ENCODE measurements at regions not wholly inside any gene's neighbourhood (a gene's known extent, or its start where the extent isn't known, plus 50 kb on each side); places are given as distances from the start of the nearest gene placed in this dataset.

DNA sequence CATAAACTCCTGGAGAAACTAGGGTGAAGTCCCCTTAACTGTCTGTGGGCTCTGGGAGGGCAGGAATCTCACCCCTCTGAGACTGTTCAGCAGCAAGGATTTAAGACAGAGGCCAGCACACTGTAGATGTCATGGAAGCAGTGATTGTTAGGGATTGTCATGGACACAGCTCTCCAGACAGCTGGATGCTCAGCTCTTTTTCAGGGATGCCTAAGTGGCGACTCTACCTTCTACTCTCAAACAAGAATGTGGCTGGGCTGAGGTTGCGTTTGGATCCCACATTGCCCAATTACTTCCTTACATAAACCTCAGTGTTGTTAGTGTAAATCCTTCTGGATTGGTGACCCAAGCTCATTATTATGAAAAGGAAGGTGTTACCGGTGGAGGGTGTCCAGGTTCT is 291.9 kb upstream of the VCX3A start:
- H3K36me3 Mint-ChIP-seq (ENCODE audit: low read depth) = no peaks in the 10 kb centered on the region
- H3K27ac Mint-ChIP-seq = no peak overlapping the region
- ChIA-PET CTCF (no interaction called here), POLR2A (no interaction called here)
- no peaks in the 10 kb centered on the region for H3K27me3 Mint-ChIP-seq
- no peak overlapping the region for H3K4me3 Mint-ChIP-seq
- intact Hi-C loops (cut with DNase I, micrococcal nuclease) = no loop called here
- DNase-seq (no peak), ATAC-seq (no peak)
- no peaks in the 10 kb centered on the region for H3K4me1 Mint-ChIP-seq
- no peaks in the 10 kb centered on the region for H3K9me3 Mint-ChIP-seq (ENCODE audit: low read depth)

DNA sequence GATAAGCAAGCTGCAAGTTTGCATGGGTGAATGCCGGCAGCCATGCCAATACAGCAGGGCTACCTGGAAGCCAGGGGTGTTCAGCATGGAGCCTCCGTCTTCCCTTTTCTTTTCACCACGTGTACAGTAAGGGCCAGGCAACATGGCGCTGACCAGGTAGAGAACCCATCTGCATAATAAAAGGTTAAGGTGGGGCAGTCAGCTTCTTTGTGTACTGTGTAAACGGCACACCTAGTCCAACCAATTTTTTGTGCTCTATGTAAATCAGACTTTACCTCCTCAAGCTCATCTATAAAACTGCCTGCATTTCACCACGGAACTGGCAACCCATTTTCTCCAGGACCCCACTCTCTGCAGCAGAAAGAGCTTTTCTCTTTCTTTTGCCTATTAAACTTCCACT is 286.8 kb upstream of the VCX3A start:
- DNase-seq (no peak), ATAC-seq (no peak)
- no peak overlapping the region for H3K4me3 Mint-ChIP-seq
- H3K9me3 Mint-ChIP-seq (ENCODE audit: low read depth) = no peaks in the 10 kb centered on the region
- H3K27me3 Mint-ChIP-seq = no peaks in the 10 kb centered on the region
- H3K4me1 Mint-ChIP-seq = no peaks in the 10 kb centered on the region
- POLR2A ChIA-PET = no interaction called here
- H3K27ac Mint-ChIP-seq = no peak overlapping the region
- intact Hi-C loops (cut with DNase I, micrococcal nuclease) = no loop called here
- no peaks in the 10 kb centered on the region for H3K36me3 Mint-ChIP-seq (ENCODE audit: low read depth)
- CTCF ChIA-PET = no interaction called here

DNA sequence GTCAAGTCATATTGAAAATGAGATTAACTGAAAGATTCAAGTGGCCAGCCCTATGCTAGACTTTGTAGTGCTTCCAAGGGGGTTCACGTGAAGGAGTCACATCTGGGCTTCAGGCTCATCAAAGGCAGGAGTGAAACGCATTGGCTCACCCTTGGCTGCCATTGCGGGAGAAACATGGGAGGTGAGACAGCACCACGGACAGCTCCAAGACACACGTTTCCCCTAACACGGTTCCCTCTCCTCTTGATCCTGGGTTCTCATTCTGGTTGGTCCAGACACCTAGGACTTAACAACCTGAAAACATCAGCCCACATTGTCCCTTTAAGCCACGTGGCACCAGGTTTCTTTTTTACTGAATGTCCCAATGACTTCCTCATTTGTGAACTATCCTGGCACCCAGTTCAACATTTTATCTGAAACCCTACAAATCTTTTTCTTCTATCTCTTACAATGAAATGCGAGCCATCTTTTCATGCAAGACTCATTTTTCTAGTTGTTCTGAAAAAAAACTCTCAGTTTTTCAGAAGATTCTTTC is 279.0 kb upstream of the VCX3A start:
- H3K4me3 Mint-ChIP-seq = no peak overlapping the region
- peak; percentile 4 for DNase-seq
- CTCF ChIA-PET = no interaction called here
- intact Hi-C loops (cut with DNase I, micrococcal nuclease) = no loop called here
- H3K9me3 Mint-ChIP-seq (ENCODE audit: low read depth) = no peaks in the 10 kb centered on the region
- POLR2A ChIA-PET = no interaction called here
- H3K27me3 Mint-ChIP-seq = no peaks in the 10 kb centered on the region
- H3K27ac Mint-ChIP-seq = no peak overlapping the region
- H3K36me3 Mint-ChIP-seq (ENCODE audit: low read depth) = no peaks in the 10 kb centered on the region
- no peak for ATAC-seq
- no peaks in the 10 kb centered on the region for H3K4me1 Mint-ChIP-seq

- intact Hi-C loops (cut with DNase I, micrococcal nuclease) = no loop called here
- CTCF ChIA-PET = no interaction called here
- Mint-ChIP-seq H3K9me3 (ENCODE audit: low read depth) (no peaks in the 10 kb centered on the region), H3K27me3 (no peaks in the 10 kb centered on the region), H3K27ac (no peak overlapping the region), H3K4me1 (no peaks in the 10 kb centered on the region), H3K4me3 (no peak overlapping the region), H3K36me3 (ENCODE audit: low read depth) (no peaks in the 10 kb centered on the region)
- ATAC-seq (no peak), DNase-seq (no peak)
- POLR2A ChIA-PET = no interaction called here
Measured at GRCh38 chrX:6812087-6812486, 277.2 kb upstream of the VCX3A start.

DNA sequence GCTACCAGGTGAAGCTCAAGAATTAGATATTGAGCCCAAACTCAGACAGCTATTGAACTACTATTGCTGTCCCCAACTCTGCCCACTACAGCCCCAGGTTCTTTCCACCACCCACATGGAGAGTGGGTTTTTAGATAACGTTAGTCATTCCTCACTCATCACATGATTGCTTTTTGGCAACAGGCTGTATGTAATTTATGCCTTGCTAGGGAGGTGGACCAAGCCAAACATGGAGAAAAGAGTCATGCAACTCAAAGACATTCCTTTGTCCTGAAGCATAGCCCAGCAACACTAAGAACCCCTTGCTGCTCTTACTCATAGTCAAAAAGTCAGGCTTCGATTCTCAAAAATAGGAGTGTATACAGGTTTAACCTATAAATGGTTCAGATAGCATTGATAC is 275.9 kb upstream of the VCX3A start:
- Mint-ChIP-seq H3K27me3 (no peaks in the 10 kb centered on the region), H3K4me1 (no peaks in the 10 kb centered on the region), H3K36me3 (ENCODE audit: low read depth) (no peaks in the 10 kb centered on the region), H3K9me3 (ENCODE audit: low read depth) (no peaks in the 10 kb centered on the region), H3K27ac (no peak overlapping the region), H3K4me3 (no peak overlapping the region)
- DNase-seq = no peak
- intact Hi-C loops (cut with DNase I, micrococcal nuclease) = no loop called here
- no peak for ATAC-seq
- POLR2A ChIA-PET = no interaction called here
- CTCF ChIA-PET = no interaction called here

- ChIA-PET CTCF (no interaction called here), POLR2A (no interaction called here)
- Mint-ChIP-seq H3K27me3 (no peaks in the 10 kb centered on the region), H3K27ac (no peak overlapping the region), H3K36me3 (ENCODE audit: low read depth) (no peaks in the 10 kb centered on the region), H3K4me1 (no peaks in the 10 kb centered on the region), H3K9me3 (ENCODE audit: low read depth) (no peaks in the 10 kb centered on the region), H3K4me3 (no peak overlapping the region)
- intact Hi-C loops (cut with DNase I, micrococcal nuclease) = no loop called here
- ATAC-seq (no peak), DNase-seq (no peak)
Measured at GRCh38 chrX:6803607-6804006, 268.7 kb upstream of the VCX3A start.

- H3K27ac Mint-ChIP-seq = no peak overlapping the region
Measured at GRCh38 chrX:6793000-6793399, 258.1 kb upstream of the VCX3A start.

DNA sequence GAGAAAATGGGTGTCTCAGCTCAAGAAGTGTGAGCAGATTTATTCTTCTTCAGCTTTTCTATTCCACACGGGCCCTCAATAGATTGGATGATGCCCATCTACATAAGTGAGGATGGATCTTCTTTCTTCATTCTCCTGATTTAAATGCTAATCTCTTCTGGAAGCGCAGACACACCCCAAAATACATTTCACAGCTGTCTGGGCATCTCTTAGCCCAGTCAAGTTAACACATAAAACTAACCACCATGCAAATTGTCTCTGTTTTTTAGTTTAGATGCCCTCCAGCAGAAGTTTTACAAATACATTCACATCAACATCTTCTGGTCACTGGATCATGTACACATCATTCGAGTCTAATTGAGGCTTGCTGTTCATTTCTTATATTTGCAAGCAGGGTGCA is 249.0 kb upstream of the VCX3A start:
- H3K4me1 Mint-ChIP-seq = no peaks in the 10 kb centered on the region
- H3K27me3 Mint-ChIP-seq = no peaks in the 10 kb centered on the region
- CTCF ChIA-PET = no interaction called here
- ATAC-seq = no peak
- POLR2A ChIA-PET = no interaction called here
- intact Hi-C loops (cut with DNase I, micrococcal nuclease) = no loop called here
- H3K36me3 Mint-ChIP-seq (ENCODE audit: low read depth) = no peaks in the 10 kb centered on the region
- no peak overlapping the region for H3K27ac Mint-ChIP-seq
- no peak for DNase-seq
- H3K4me3 Mint-ChIP-seq = no peak overlapping the region
- H3K9me3 Mint-ChIP-seq (ENCODE audit: low read depth) = no peaks in the 10 kb centered on the region

More at GRCh38 chrX:6793000-6793399, 258.1 kb upstream of the VCX3A start:
- DNase-seq = no peak
- no peaks in the 10 kb centered on the region for H3K9me3 Mint-ChIP-seq (ENCODE audit: low read depth)
- H3K36me3 Mint-ChIP-seq (ENCODE audit: low read depth) = no peaks in the 10 kb centered on the region
- H3K4me3 Mint-ChIP-seq = no peak overlapping the region
- no peaks in the 10 kb centered on the region for H3K4me1 Mint-ChIP-seq
- ChIA-PET POLR2A (no interaction called here), CTCF (no interaction called here)
- H3K27me3 Mint-ChIP-seq = no peaks in the 10 kb centered on the region
- intact Hi-C loops (cut with DNase I, micrococcal nuclease) = no loop called here
- ATAC-seq = no peak

DNA sequence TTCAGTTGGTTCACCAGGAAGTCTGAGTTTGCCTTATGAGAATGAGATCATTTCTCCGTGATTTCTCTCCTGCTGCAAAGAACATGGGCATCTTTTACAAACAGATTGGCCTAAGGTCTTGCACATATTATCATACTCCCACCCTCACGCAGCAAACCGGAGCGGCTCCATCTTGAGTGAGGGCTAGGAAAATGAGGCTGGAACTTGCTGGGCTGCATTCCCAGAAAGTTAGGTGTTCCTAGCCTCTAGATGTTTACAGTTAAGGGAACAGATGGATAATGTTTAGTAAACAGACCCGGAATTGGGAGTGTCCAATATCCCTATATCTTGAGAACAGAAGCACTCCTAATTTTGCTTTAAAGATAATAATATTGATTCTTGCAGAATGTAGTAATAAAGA is 247.9 kb upstream of the VCX3A start:
- no peaks in the 10 kb centered on the region for H3K27me3 Mint-ChIP-seq
- intact Hi-C loops (cut with DNase I, micrococcal nuclease) = no loop called here
- ChIA-PET POLR2A (no interaction called here), CTCF (no interaction called here)
- no peak overlapping the region for H3K4me3 Mint-ChIP-seq
- no peak overlapping the region for H3K27ac Mint-ChIP-seq
- no peaks in the 10 kb centered on the region for H3K36me3 Mint-ChIP-seq (ENCODE audit: low read depth)
- ATAC-seq (no peak), DNase-seq (no peak)
- no peaks in the 10 kb centered on the region for H3K4me1 Mint-ChIP-seq
- no peaks in the 10 kb centered on the region for H3K9me3 Mint-ChIP-seq (ENCODE audit: low read depth)

DNA sequence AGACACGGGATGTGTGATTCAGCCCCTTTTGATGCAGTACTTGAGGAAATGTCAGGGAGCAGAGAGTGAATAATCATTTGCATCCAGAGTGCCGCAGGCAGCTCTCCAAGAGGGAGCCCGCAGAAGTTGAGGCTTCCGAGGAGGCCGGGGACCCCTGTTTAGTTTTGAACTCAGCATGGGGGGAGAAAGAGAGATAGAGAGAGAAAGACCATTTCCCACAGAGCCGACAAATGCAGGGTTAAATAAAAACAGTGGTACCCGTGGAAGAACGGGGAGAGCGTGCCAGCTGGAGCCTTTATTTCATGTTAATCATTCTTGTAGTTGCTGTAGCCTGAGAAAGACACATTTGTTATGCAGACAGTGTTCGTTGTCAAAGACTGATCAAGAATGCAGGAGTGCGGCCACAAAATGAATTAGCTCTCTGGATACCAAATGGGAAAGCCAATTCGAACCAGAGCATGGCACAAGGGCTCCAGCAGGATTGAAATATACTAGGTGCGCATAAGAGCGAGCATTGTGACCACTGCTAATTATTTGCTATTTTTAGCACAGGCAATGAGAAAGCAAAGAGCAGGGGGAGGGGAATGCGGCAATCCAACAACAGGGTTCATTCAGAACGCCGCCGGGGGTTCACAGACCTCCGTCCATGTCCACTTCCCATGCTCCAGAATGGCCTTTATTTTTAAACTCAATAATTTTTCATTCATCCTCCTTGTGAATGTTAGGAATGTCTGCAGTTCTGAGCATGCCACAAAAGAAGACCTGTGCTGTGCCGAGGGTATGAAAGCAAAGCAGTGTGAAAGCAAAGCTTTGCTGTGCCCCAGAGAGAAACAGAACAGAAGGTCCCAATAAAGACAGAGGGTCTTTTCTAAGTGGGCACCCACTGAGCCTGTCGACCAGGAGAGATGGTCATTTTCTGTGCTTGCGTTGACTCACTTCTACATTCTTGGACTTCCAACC is 243.9 kb upstream of the VCX3A start:
- H3K9me3 Mint-ChIP-seq (ENCODE audit: low read depth) = no peaks in the 10 kb centered on the region

DNA sequence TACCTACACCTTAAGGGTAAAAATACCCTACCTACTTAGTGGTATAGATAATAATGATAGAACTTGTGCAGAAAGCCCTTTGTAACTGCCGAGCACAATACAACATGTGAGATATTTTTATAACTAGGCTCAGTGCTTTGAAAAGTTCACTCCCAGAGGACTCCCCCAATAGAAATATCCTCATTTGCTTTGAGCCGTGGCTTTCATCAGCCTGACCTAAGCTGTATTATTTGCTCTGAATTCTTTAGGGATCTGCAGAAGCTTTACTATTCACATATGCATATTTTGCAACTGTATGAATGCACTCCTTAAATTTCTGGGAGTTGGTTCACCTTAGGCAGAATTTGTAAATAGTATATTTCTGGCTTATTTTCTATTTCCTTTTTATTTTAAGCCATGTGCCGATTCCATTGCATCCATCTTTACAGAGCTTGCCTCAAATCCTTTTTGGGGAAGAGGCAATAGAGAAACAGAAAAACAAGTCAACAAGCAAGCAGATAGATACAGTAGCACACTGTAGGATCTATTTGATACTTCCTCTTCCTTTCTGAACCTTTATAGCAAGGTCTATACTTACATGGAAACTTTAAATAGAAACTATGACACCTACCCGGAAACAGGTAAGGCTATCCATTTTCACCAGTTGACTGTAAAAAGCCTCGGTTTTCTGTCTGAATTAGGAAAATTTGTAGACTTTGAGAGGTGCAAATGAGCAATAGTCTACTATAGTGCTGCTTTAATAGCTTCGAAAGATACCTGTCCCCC is 242.5 kb upstream of the VCX3A start:
- Mint-ChIP-seq H3K36me3 (ENCODE audit: low read depth) (no peaks in the 10 kb centered on the region), H3K27me3 (no peaks in the 10 kb centered on the region), H3K4me3 (no peak overlapping the region), H3K9me3 (ENCODE audit: low read depth) (no peaks in the 10 kb centered on the region), H3K27ac (no peak overlapping the region), H3K4me1 (no peaks in the 10 kb centered on the region)
- ATAC-seq = no peak
- CTCF ChIA-PET = no interaction called here
- POLR2A ChIA-PET = no interaction called here
- intact Hi-C loops (cut with DNase I, micrococcal nuclease) = no loop called here
- DNase-seq = no peak

More for the DNA sequence above, 243.9 kb upstream of the VCX3A start:
- no peaks in the 10 kb centered on the region for H3K27me3 Mint-ChIP-seq
- CTCF ChIA-PET = no interaction called here
- no peak for DNase-seq
- H3K27ac Mint-ChIP-seq = no peak overlapping the region
- H3K4me3 Mint-ChIP-seq = no peak overlapping the region
- POLR2A ChIA-PET = no interaction called here
- no peaks in the 10 kb centered on the region for H3K4me1 Mint-ChIP-seq
- no peaks in the 10 kb centered on the region for H3K36me3 Mint-ChIP-seq (ENCODE audit: low read depth)
- no peak for ATAC-seq
- intact Hi-C loops (cut with DNase I, micrococcal nuclease) = no loop called here

GRCh38 chrX:6770936-6771335 is 236.0 kb upstream of the VCX3A start:
- no peak for ATAC-seq
- H3K9me3 Mint-ChIP-seq (ENCODE audit: low read depth) = no peaks in the 10 kb centered on the region
- H3K27me3 Mint-ChIP-seq = no peaks in the 10 kb centered on the region

More at GRCh38 chrX:6770936-6771335, 236.0 kb upstream of the VCX3A start:
- ChIA-PET CTCF (no interaction called here), POLR2A (no interaction called here)
- Mint-ChIP-seq H3K4me3 (no peak overlapping the region), H3K4me1 (no peaks in the 10 kb centered on the region), H3K36me3 (ENCODE audit: low read depth) (no peaks in the 10 kb centered on the region), H3K27ac (no peak overlapping the region)
- intact Hi-C loops (cut with DNase I, micrococcal nuclease) = no loop called here
- DNase-seq = no peak
